Upper lobe of left lung (tissue), 6 donors: ENCODE measurements at regions not wholly inside any gene's neighbourhood (a gene's known extent, or its start where the extent isn't known, plus 50 kb on each side); places are given as distances from the start of the nearest gene placed in this dataset.
"Not testable (repeated sequence)": the region's sequence is repeated elsewhere in the genome, so short reads cannot be mapped to it uniquely, and the experiment has no call there.

ENCODE experiments used
- ATAC-seq, 2 donors: fragments of 200-7000 bp; cut with Tn5 transposase; one replicate each; pipeline ENCODE4 v1.9.1; 2022; ENCODE audit warnings: mild to moderate bottlenecking in 2 of 2, moderate library complexity in 2 of 2; ENCODE audit not compliant: low FRiP score in 2 of 2
- DNase-seq, 2 donors: peaks; one replicate each; pipeline ENCODE4 v3.0.0-alpha.2; 2019 to 2020
- H3K27ac ChIP-seq, 4 donors: fragments of 200-600 bp; sonication (generic); one replicate each; pipeline ENCODE4 v1.5.1; 2016 to 2019
- H3K27me3 ChIP-seq, 4 donors: fragments of 200-600 bp; sonication (generic); one replicate each; pipeline ENCODE4 v1.5.1; 2017 to 2019
- H3K36me3 ChIP-seq, 4 donors: fragments of 200-600 bp; sonication (generic); one replicate each; pipeline ENCODE4 v1.5.1; 2016 to 2019
- H3K4me1 ChIP-seq, 4 donors: fragments of 200-600 bp; sonication (generic); one replicate each; pipeline ENCODE4 v1.5.1; 2018 to 2019
- H3K4me3 ChIP-seq, 4 donors: fragments of 200-600 bp; sonication (generic); one replicate each; pipeline ENCODE4 v1.5.1; 2017 to 2019; ENCODE audit warnings: mild to moderate bottlenecking in 2 of 4, moderate library complexity in 1 of 4
- H3K9me3 ChIP-seq, 4 donors: fragments of 200-600 bp; sonication (generic); one replicate each; pipeline ENCODE4 v1.5.1; 2018 to 2019
- EP300 ChIP-seq, 4 donors: sonication (generic); formaldehyde crosslinking; IDR thresholded peaks; one replicate each; pipeline ENCODE4 v1.5.1; 2017; ENCODE audit warnings: antibody characterized with exemption in 4 of 4, control low read depth in 2 of 4
- POLR2A ChIP-seq, 4 donors: fragments of 450-650 bp; IDR thresholded peaks; one replicate each; pipeline ENCODE4 v1.5.1; 2016 to 2017; ENCODE audit warnings: antibody characterized with exemption in 4 of 4, mild to moderate bottlenecking in 2 of 4
- POLR2AphosphoS5 ChIP-seq, 2 donors: sonication (generic); formaldehyde crosslinking; IDR thresholded peaks; one replicate each; pipeline ENCODE4 v1.5.1; 2017; ENCODE audit warnings: antibody characterized with exemption in 2 of 2
- WGBS, 2 donors: methylation state at CpG; one replicate each; pipeline ENCODE4 v1.1.5; 2017 to 2018; 5-methylcytosine and 5-hydroxymethylcytosine counted together
- TF ChIP-seq, protein P1 (sequence below), 6 experiments: fragments of 450-650 bp in 4 of 6; fragments of 200-600 bp in 2 of 6; sonication (generic) in 2 of 6; IDR thresholded peaks; one replicate each; pipeline ENCODE4 v1.5.1; 2016 to 2019; ENCODE audit warnings: antibody characterized with exemption in 6 of 6
- donor health status: DM: no; HTN: no; CAD: no; lungs with moderate emphysema.
- donor health status: DM: no; HTN: yes; CAD: no; lungs with severe emphysema.

DNA sequence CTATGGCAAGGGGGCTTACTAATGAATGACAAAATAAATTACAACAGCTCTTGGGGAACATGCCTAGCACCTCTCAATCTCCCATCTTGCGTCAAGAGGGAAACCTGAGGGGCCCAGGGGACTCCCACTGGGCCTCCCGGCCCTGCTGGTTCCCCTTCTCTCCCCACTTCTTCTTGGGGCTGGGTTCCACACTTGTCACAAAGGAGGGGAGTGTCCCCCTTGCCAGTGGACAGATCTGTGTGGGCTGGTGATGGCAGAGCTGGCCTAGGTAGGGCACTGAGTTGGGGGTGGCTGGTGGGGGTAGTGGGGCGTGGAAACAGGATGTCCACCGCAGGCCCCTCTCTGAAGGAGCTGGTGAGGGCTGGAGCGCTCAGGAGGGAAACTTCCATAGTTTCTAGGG lies 184.0 kb upstream of the HAAO start:
- no peaks in the 10 kb centered on the region for H3K36me3 ChIP-seq
- no peak for TF ChIP-seq POLR2AphosphoS5 (IDR thresholded peaks at IDR 0.05)
- TF ChIP-seq EP300 (IDR thresholded peaks at IDR 0.05): no peak
- TF ChIP-seq, protein P1, sequence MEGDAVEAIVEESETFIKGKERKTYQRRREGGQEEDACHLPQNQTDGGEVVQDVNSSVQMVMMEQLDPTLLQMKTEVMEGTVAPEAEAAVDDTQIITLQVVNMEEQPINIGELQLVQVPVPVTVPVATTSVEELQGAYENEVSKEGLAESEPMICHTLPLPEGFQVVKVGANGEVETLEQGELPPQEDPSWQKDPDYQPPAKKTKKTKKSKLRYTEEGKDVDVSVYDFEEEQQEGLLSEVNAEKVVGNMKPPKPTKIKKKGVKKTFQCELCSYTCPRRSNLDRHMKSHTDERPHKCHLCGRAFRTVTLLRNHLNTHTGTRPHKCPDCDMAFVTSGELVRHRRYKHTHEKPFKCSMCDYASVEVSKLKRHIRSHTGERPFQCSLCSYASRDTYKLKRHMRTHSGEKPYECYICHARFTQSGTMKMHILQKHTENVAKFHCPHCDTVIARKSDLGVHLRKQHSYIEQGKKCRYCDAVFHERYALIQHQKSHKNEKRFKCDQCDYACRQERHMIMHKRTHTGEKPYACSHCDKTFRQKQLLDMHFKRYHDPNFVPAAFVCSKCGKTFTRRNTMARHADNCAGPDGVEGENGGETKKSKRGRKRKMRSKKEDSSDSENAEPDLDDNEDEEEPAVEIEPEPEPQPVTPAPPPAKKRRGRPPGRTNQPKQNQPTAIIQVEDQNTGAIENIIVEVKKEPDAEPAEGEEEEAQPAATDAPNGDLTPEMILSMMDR (IDR thresholded peaks at IDR 0.05): no peak
- H3K9me3 ChIP-seq: no peaks in the 10 kb centered on the region
- no peak overlapping the region for H3K27ac ChIP-seq
- no peak for ATAC-seq
- H3K4me3 ChIP-seq: no peak overlapping the region
- peaks cover 10 to 18% (median 15%) of the 10 kb centered on the region in 4 donors for H3K4me1 ChIP-seq
- DNase-seq: no peak
- H3K27me3 ChIP-seq: no peaks in the 10 kb centered on the region
- WGBS, 2 donors: 73 to 100% methylated on average over 2 to 5 of the region's 5 CpGs

DNA sequence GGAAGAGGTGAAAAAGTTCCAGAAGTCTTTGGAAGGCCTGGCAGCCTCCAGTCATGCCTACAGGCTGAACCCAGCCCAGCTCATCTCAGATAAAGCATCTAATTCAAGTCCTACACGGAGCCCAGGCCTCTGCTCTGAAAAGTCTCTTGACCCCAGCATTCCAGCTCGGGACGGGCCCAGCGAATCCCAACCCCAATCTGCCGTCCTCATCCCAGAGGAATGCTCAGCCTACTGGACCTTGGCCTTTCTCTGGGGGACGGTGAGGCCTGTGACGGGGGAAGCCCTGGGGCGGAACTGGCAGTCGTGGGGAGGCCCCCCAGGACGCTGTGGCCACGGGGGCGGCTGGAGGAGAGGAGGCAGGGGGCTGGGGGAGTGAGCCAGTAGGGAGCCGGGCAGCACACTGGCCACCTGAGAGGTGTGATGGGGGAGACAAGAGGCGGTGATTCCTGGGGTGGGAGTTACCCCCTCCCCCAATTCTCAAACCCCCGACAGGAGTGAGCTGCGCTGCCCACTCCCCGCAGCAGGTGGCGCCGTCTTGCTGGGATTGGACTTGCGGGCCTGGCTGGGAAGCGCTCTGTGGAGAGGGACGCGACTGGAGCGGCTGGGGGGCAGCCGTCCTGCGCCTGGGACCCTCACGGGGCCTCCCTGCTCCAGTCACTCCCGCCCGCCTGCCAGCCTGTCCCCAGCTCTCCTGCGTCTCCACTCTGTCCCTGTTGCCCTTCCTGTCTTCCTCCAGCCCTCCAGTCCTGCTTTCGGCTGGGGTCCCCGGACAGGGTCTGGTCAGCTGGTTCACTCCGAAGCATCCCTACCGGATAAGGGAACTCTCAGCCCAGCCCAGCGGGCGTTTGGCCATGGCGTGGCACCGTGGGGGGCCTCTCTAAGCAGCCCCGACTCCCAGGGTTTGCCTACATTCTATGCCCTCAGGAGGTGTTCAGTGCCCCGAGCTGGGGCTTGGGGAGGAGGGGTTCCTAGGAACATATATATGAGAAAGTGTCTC lies 182.6 kb upstream of the HAAO start:
- DNase-seq: peak; percentile 78 to 95
- peak overlapping the region in 3 of 4 donors; percentile 24 to 40 (median 38) for H3K4me3 ChIP-seq
- 27 to 28% methylated on average over 27 to 29 of the region's 40 CpGs for WGBS, 2 donors
- ATAC-seq: peak; percentile 70 to 91
- H3K27ac ChIP-seq: peak overlapping the region in 3 of 4 donors; percentile 17 to 77 (median 73)
- H3K4me1 ChIP-seq: peaks cover 10 to 18% (median 15%) of the 10 kb centered on the region in 4 donors
- no peaks in the 10 kb centered on the region for H3K27me3 ChIP-seq
- no peaks in the 10 kb centered on the region for H3K36me3 ChIP-seq
- H3K9me3 ChIP-seq: no peaks in the 10 kb centered on the region
- TF ChIP-seq, protein P1 (IDR thresholded peaks at IDR 0.05): peak; percentile 89 to 96 (median 93)
- no peak for TF ChIP-seq POLR2AphosphoS5 (IDR thresholded peaks at IDR 0.05)
- no peak for TF ChIP-seq EP300 (IDR thresholded peaks at IDR 0.05)

DNA sequence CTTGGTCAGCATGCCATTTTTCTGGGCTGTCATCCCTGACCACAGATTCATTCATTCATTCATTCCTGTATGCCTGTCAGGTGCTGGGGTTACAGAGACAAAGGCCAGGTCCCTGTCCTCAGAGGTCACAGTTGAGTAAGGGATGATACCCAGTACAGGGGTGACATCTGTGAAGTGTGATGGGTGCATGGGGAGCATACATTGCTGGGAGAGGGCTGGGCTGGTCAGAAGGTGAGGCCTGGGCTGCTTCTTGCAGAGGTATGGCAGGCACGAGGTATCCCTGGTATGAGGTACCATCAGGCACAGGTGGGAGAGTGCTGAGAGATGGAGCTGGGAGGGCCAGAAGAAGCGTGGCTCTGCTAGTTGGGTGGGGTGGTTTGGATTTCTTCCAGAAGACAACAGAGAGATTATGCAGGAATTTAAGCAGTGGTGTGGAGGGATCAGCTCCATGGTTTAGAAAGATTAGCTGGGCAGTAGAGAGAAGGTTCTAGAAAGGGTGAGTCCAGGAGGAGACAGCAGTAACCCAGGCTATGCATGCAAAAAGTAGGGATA lies 181.9 kb upstream of the HAAO start:
- no peak overlapping the region for H3K4me3 ChIP-seq
- TF ChIP-seq EP300 (IDR thresholded peaks at IDR 0.05): no peak
- TF ChIP-seq, protein P1 (IDR thresholded peaks at IDR 0.05): no peak
- TF ChIP-seq POLR2AphosphoS5 (IDR thresholded peaks at IDR 0.05): no peak
- TF ChIP-seq POLR2A (IDR thresholded peaks at IDR 0.05): no peak
- H3K9me3 ChIP-seq: no peaks in the 10 kb centered on the region
- 63 to 79% methylated on average over 2 of the region's 2 CpGs for WGBS, 2 donors
- H3K4me1 ChIP-seq: peaks cover 10 to 18% (median 15%) of the 10 kb centered on the region in 4 donors
- H3K27ac ChIP-seq: no peak overlapping the region
- ATAC-seq (no peak), DNase-seq (no peak)
- H3K36me3 ChIP-seq: no peaks in the 10 kb centered on the region
- H3K27me3 ChIP-seq: no peaks in the 10 kb centered on the region

DNA sequence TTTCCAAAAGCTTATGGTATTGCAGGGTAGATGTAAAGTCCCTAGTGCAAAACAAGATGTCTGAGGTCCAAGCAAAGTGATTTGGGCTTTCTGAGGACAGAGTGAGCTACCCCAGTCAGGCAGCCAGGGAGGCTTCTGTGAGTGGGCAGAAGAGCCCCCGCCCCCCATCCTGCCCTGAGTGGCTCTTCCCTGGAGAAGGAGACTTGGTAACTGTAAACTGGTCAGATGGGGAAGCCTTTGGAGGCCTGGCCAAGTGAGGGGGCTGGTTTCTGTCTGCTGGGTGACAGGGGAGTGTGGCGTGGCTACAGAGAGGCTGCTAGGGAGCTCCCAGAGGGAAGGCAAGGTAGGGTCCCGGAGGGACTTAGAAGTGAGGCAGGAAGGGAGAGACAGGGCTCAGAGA lies 181.3 kb upstream of the HAAO start:
- Histone ChIP-seq H3K9me3 (no peaks in the 10 kb centered on the region), H3K27ac (no peak overlapping the region), H3K27me3 (no peaks in the 10 kb centered on the region), H3K36me3 (no peaks in the 10 kb centered on the region), H3K4me1 (peaks cover 10 to 18% (median 15%) of the 10 kb centered on the region in 4 donors), H3K4me3 (no peak overlapping the region)
- 80 to 83% methylated on average over 3 of the region's 3 CpGs for WGBS, 2 donors
- TF ChIP-seq EP300 (IDR thresholded peaks at IDR 0.05): no peak
- TF ChIP-seq, protein P1 (IDR thresholded peaks at IDR 0.05): no peak
- no peak for TF ChIP-seq POLR2A (IDR thresholded peaks at IDR 0.05)
- TF ChIP-seq POLR2AphosphoS5 (IDR thresholded peaks at IDR 0.05): no peak
- DNase-seq: no peak
- ATAC-seq: no peak

DNA sequence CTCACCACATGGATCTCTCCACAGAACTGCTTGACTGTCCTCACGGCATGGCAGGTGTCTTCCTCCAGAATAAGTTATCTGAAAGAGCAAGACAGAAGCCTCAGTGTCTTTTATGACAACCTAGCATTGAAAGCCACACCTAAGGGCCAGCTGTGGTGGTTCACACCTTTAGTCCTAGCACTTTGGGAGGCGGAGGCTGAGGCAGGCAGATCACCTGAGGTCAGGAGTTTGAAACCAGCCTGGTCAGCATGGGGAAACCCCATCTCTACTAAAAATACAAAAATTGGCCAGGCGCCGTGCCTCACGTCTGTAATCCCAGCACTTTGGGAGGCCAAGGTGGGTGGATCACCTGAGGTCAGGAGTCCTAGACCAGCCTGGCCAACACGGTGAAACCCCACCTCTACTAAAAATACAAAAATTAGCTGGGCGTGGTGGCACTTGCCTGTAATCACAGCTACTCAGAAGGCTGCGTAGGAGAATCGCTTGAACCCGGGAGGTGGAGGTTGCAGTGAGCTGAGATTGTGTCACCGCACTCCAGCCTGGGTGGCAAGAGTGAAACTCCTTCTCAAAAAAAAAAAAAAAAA lies 180.6 kb upstream of the HAAO start:
- DNase-seq, H3K4me3 ChIP-seq, H3K27me3 ChIP-seq, ATAC-seq, H3K27ac ChIP-seq, H3K9me3 ChIP-seq, H3K36me3 ChIP-seq: not testable (repeated sequence)
- WGBS, 2 donors: 86% methylated on average over 11 of the region's 11 CpGs
- H3K4me1 ChIP-seq: peaks cover 10 to 18% (median 17%) of the 10 kb centered on the region in 4 donors
